Transverse colon (tissue), 4 donors: ENCODE measurements at regions not wholly inside any gene's neighbourhood (a gene's known extent, or its start where the extent isn't known, plus 50 kb on each side); places are given as distances from the start of the nearest gene placed in this dataset.

Experiments
- DNase-seq: peaks from one replicate; pipeline ENCODE4 v3.0.0-alpha.2; 2019
- H3K27ac ChIP-seq, 4 donors: fragments of 200-600 bp; sonication (generic); 2 replicates each; pipeline ENCODE4 v1.5.1; 2016 to 2018; ENCODE audit warnings: inconsistent platforms in 4 of 4
- H3K27me3 ChIP-seq: fragments of 200-600 bp; sonication (generic); 2 replicates; pipeline ENCODE4 v1.5.1; 2017; ENCODE audit warnings: inconsistent platforms
- H3K36me3 ChIP-seq, 4 donors: fragments of 200-600 bp; sonication (generic); 2 replicates each; pipeline ENCODE4 v1.5.1; 2017 to 2019; ENCODE audit warnings: inconsistent platforms in 4 of 4
- H3K4me1 ChIP-seq, 4 donors: fragments of 200-600 bp; sonication (generic); 2 replicates each; pipeline ENCODE4 v1.5.1; 2017 to 2020; ENCODE audit warnings: inconsistent platforms in 4 of 4
- H3K4me3 ChIP-seq, 4 donors: fragments of 200-600 bp; sonication (generic); 1 replicate in 1 of 4; 2 replicates in 3 of 4; pipeline versions ENCODE4 v1.5.1 to v1.6.1; 2017 to 2019; ENCODE audit warnings: inconsistent platforms in 4 of 4
- H3K9me3 ChIP-seq, 2 donors: fragments of 200-600 bp; sonication (generic); 2 replicates each; pipeline ENCODE4 v1.5.1; 2017 to 2019; ENCODE audit warnings: inconsistent platforms in 2 of 2
- EP300 ChIP-seq: sonication (generic); formaldehyde crosslinking; IDR thresholded peaks from one replicate; pipeline ENCODE4 v1.6.1; 2017; ENCODE audit warnings: antibody characterized with exemption, low read depth
- POLR2A ChIP-seq: fragments of 450-650 bp; IDR thresholded peaks from one replicate; pipeline ENCODE4 v1.6.1; 2016; ENCODE audit warnings: antibody characterized with exemption, mild to moderate bottlenecking, moderate library complexity
- POLR2AphosphoS5 ChIP-seq, 3 donors: sonication (generic); formaldehyde crosslinking; IDR thresholded peaks; one replicate each; pipeline ENCODE4 v1.6.1; 2016; ENCODE audit warnings: antibody characterized with exemption in 3 of 3
- WGBS, 2 donors: methylation state at CpG; one replicate each; pipeline ENCODE4 v1.1.5; 2018; ENCODE audit warnings: low coverage in 1 of 2; 5-methylcytosine and 5-hydroxymethylcytosine counted together
- in situ Hi-C, 4 donors: fragments of 200-750 bp; cut with MboI; loops; one replicate each; pipeline versions ENCODE4 v1.15.0 to v1.15.1; 2017; ENCODE audit warnings: low sequenced_read_pairs in 3 of 4, low pct_ligation_motif_present in 1 of 4, low pct_unique_long_range_greater_than_20kb in 1 of 4
- intact Hi-C: fragments of 100-400 bp; cut with DNase I; formaldehyde crosslinking; loops from one replicate; pipeline ENCODE4 v1.15.1; 2023; ENCODE audit warnings: low total_unique reads
- TF ChIP-seq, protein P1 (sequence below), 5 experiments: fragments of 200-600 bp in 3 of 5; fragments of 450-650 bp in 2 of 5; sonication (generic) in 3 of 5; IDR thresholded peaks; 1 replicate in 2 of 5; 2 replicates in 3 of 5; pipeline ENCODE4 v1.5.1; 2016 to 2017; ENCODE audit warnings: antibody characterized with exemption in 5 of 5, inconsistent platforms in 3 of 5, mild to moderate bottlenecking in 2 of 5, moderate library complexity in 1 of 5

- no peaks in the 10 kb centered on the region for H3K9me3 ChIP-seq
- no peaks in the 10 kb centered on the region for H3K27me3 ChIP-seq
- intact Hi-C loops: no loop called here
- H3K27ac ChIP-seq: no peak overlapping the region
- in situ Hi-C loops: no loop called here
- H3K4me3 ChIP-seq: no peak overlapping the region
- DNase-seq: no peak
- no peaks in the 10 kb centered on the region for H3K36me3 ChIP-seq
- no peaks in the 10 kb centered on the region for H3K4me1 ChIP-seq
- WGBS, 2 donors: 88 to 93% methylated on average over 1 to 3 of the region's 3 CpGs
- TF ChIP-seq EP300 (no peak), POLR2AphosphoS5 (IDR thresholded peaks at IDR 0.05) (no peak), POLR2A (no peak)
- TF ChIP-seq, protein P1, sequence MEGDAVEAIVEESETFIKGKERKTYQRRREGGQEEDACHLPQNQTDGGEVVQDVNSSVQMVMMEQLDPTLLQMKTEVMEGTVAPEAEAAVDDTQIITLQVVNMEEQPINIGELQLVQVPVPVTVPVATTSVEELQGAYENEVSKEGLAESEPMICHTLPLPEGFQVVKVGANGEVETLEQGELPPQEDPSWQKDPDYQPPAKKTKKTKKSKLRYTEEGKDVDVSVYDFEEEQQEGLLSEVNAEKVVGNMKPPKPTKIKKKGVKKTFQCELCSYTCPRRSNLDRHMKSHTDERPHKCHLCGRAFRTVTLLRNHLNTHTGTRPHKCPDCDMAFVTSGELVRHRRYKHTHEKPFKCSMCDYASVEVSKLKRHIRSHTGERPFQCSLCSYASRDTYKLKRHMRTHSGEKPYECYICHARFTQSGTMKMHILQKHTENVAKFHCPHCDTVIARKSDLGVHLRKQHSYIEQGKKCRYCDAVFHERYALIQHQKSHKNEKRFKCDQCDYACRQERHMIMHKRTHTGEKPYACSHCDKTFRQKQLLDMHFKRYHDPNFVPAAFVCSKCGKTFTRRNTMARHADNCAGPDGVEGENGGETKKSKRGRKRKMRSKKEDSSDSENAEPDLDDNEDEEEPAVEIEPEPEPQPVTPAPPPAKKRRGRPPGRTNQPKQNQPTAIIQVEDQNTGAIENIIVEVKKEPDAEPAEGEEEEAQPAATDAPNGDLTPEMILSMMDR (IDR thresholded peaks at IDR 0.05): no peak
Measured at GRCh38 chr14:89708982-89709625, 245.4 kb downstream of the EFCAB11 start.

- intact Hi-C loops: no loop called here
Measured at GRCh38 chr14:89707086-89707485, 247.4 kb downstream of the EFCAB11 start.

DNA sequence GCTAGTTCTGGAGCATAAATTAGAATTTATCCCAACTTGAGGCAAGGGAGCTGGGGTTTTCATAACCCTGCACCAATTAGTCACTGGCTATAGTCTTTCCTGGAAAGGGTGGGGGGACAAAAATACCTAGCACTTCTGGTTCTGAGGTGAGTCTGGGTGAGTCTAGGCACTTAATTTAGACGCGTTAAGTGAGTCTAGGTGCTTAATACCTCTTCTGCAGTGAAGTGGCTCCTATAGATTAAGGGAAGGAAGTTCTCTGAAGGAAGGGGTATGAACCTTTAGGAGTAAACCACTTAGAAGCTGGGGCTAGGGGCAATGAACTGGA, 251.7 kb downstream of the EFCAB11 start:
- TF ChIP-seq, protein P1 (IDR thresholded peaks at IDR 0.05): no peak
- no peak for TF ChIP-seq POLR2A
- TF ChIP-seq POLR2AphosphoS5 (IDR thresholded peaks at IDR 0.05): no peak
- no peak for TF ChIP-seq EP300
- intact Hi-C loops: loop anchor here (5.0 kb wide), 1 partner anchor 1579 kb away; no protein-coding TSS in a partner anchor
- Histone ChIP-seq H3K4me1 (peaks cover 7 to 20% (median 10%) of the 10 kb centered on the region in 4 donors), H3K27me3 (no peaks in the 10 kb centered on the region), H3K36me3 (no peaks in the 10 kb centered on the region), H3K27ac (peak overlapping the region in 3 of 4 donors; percentile 77 to 80 (median 78)), H3K4me3 (no peak overlapping the region), H3K9me3 (no peaks in the 10 kb centered on the region)
- no peak for DNase-seq
- 94% methylated on average over 2 of the region's 2 CpGs; no CpG with 5 or more reads in 1 of the 2 donors for WGBS, 2 donors
- in situ Hi-C loops: no loop called here

More at GRCh38 chr14:89707086-89707485, 247.4 kb downstream of the EFCAB11 start:
- Histone ChIP-seq H3K27me3 (no peaks in the 10 kb centered on the region), H3K9me3 (no peaks in the 10 kb centered on the region), H3K36me3 (no peaks in the 10 kb centered on the region), H3K4me3 (no peak overlapping the region), H3K4me1 (peaks cover 3 to 10% (median 3%) of the 10 kb centered on the region in 4 donors), H3K27ac (no peak overlapping the region)
- in situ Hi-C loops: no loop called here
- TF ChIP-seq, protein P1 (IDR thresholded peaks at IDR 0.05): no peak
- TF ChIP-seq POLR2A (no peak), EP300 (no peak), POLR2AphosphoS5 (IDR thresholded peaks at IDR 0.05) (no peak)
- no peak for DNase-seq
- 97% methylated on average over 2 of the region's 2 CpGs; no CpG with 5 or more reads in 1 of the 2 donors for WGBS, 2 donors

DNA sequence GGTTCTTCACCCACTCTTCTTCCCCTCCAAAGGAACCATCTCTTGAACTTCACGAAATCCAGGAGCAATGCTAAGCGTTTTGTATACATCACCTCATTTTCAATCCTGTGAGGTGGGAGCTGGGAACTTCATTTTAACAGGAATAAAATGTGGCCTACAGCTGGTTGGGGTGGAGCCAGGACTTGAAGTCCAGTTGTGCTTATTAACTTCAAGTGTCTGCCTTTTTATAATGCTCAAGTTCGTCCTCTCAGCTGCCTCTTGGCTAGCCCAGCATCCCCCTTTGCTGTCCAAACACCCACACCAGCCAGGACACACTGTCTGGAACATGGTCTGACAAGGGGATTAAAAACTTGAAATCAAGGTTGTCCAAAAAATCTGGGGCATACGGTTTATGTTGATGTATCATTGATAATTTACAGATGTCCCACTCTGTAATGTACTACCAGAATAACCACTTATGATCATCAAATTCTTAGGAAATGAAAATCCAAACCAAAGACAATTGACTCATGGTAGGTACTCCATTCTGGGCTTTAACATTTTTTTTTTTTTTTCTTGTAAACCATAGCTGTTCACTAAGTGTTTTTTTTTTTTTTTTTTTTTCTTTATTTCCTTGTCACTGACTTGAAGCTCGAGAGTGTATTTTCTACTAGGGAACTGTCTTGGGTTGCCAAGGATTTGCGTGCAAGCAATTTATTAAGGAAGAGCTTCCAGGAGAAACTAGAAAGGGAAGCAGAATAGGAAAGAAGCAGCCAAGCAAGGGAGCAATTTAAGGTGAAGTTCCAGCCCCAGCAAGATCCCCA, 252.3 kb downstream of the EFCAB11 start:
- in situ Hi-C loops: no loop called here
- H3K36me3 ChIP-seq: no peaks in the 10 kb centered on the region
- peak overlapping the region; percentile 77 to 80 (median 79) for H3K27ac ChIP-seq
- TF ChIP-seq, protein P1 (IDR thresholded peaks at IDR 0.05): no peak
- no peak for TF ChIP-seq POLR2A
- no peak for TF ChIP-seq EP300
- TF ChIP-seq POLR2AphosphoS5 (IDR thresholded peaks at IDR 0.05): peak in 2 of 3 donors; percentile 16 to 23
- intact Hi-C loops: loop anchor here (5.0 kb wide), 1 partner anchor 1580 kb away; no protein-coding TSS in a partner anchor
- peaks cover 7 to 20% (median 10%) of the 10 kb centered on the region in 4 donors for H3K4me1 ChIP-seq
- DNase-seq: peak; percentile 22
- no peaks in the 10 kb centered on the region for H3K9me3 ChIP-seq
- 55 to 56% methylated on average over 4 to 6 of the region's 6 CpGs for WGBS, 2 donors
- H3K27me3 ChIP-seq: no peaks in the 10 kb centered on the region
- H3K4me3 ChIP-seq: peak overlapping the region; percentile 27 to 74 (median 52)
